ENCODE measurements at regions not wholly inside any gene's neighbourhood (a gene's known extent, or its start where the extent isn't known, plus 50 kb on each side); places are given as distances from the start of the nearest gene placed in this dataset.
"Not testable (repeated sequence)": the region's sequence is repeated elsewhere in the genome, so short reads cannot be mapped to it uniquely, and the experiment has no call there.

DNA sequence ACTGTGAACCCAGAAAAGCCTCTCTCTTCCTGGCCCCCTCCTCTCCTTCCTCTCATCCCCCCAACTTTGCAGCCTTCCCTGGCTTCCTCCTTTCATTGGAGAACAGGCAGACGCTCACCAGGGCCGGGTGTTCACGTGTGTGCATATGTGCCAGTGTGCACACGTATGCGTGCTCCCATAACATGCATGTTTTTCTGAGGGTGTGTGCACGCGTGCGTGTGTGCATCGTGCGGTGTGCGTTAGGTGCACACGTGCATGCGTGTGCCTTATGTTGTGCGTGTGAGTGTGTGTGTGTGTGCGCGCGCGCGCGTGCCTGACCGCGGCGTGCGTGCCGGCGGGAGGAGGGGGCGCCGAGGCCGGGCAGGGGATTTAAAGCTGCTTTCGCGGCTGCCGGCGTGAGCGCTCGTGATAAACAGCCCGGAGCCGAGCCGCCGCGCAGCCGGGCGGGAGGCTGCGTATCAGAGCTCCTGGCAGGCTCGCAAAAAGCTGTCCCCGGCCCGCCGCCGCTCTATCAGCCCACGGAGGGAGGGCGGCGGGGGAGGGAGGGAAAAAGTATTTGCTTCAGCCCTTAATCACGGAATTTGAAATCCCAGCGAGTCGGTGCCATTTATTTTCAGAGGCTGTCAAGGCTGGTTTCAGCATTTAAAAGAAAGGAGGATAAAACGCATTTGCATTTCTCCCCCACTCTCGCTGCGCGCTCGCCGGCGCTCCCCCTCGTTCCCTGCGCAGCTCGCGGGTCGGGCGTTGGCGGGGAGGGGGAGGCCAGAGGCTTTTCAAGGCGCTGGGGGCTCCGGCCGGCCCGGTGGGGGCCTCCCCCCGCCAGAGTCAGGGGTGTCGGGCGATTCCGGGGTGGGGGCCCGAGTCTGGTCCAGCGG, 183.9 kb downstream of the C9orf50 start:
- Mint-ChIP-seq H3K4me1 (peaks cover 32% of the 10 kb centered on the region), H3K9me3 (no peaks in the 10 kb centered on the region), H3K27ac (peak overlapping the region; percentile 86), H3K36me3 (no peaks in the 10 kb centered on the region), H3K4me3 (peak overlapping the region; percentile 84)
- ATAC-seq: peak; percentile 71
- DNase-seq (ENCODE audit: low spot score in 2 of 2): no peak

DNA sequence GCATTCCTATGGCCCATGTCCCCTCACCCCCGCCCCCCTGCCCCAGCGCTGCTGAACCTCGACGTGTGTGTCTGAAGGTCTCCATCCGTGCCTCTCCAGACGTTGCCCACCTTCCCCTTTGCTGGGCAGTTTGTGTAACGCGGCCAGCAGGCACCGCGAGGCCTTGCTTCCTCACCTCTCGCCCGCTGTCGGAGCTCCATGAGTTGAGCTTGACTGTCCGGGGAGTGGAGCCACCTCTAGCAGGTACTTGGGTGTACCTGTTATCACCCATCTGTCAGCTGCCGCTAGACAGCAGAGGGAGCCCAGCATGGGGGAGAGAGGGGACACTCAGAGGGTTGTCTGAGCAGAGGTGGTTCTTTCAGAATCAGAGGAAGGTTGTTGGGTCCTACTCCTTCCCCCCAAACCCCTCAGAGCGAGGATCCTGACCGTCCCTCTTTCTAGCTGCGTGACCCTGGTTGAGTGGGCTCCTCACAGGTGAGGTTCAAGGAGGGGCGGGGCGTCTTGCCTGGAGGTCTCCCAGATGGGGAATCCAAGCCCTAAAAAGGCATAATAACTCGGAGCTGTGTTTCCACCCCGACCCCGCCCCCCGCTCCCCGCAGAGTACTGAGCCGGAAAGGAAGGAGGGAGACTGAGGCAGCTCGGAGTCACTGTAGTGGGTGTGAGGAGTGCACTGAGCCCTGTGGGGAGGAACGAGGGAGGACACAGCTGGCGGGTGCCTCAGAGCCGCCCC, 184.7 kb downstream of the C9orf50 start:
- Mint-ChIP-seq H3K9me3 (no peaks in the 10 kb centered on the region), H3K4me1 (peaks cover 32% of the 10 kb centered on the region), H3K27ac (peak overlapping the region; percentile 86), H3K36me3 (no peaks in the 10 kb centered on the region), H3K4me3 (peak overlapping the region; percentile 84)
- ATAC-seq (no peak), DNase-seq (ENCODE audit: low spot score in 2 of 2) (no peak)

GRCh38 chr9:129435291-129435690, 185.6 kb downstream of the C9orf50 start:
- Mint-ChIP-seq H3K36me3 (no peaks in the 10 kb centered on the region), H3K4me1 (peaks cover 24% of the 10 kb centered on the region), H3K27ac (no peak overlapping the region), H3K9me3 (no peaks in the 10 kb centered on the region), H3K4me3 (no peak overlapping the region)
- ATAC-seq (no peak), DNase-seq (ENCODE audit: low spot score in 2 of 2) (no peak)

DNA sequence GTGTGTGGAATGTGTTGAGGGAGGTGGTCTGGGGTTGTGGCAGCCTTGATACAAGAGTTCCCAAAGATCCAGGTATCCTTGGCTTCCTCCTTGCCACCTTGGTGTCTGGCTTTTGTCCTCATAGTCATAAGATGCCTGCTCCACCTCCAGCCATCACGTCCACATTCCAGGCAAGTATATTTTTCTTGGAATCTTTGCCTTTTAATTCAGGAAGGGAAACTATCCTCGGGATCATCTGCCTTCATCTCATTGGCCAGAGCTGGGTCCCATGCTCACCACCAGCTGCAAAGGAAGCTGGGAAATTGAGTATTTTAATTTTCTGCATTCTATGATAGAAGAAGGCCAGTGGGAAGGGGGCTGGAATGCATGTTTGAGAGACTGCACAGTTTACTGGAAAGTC, 186.7 kb downstream of the C9orf50 start:
- no peak for DNase-seq (ENCODE audit: low spot score in 2 of 2)
- no peaks in the 10 kb centered on the region for H3K36me3 Mint-ChIP-seq
- H3K27ac Mint-ChIP-seq: no peak overlapping the region
- no peak for ATAC-seq
- no peak overlapping the region for H3K4me3 Mint-ChIP-seq
- H3K9me3 Mint-ChIP-seq: no peaks in the 10 kb centered on the region
- H3K4me1 Mint-ChIP-seq: peaks cover 19% of the 10 kb centered on the region

DNA sequence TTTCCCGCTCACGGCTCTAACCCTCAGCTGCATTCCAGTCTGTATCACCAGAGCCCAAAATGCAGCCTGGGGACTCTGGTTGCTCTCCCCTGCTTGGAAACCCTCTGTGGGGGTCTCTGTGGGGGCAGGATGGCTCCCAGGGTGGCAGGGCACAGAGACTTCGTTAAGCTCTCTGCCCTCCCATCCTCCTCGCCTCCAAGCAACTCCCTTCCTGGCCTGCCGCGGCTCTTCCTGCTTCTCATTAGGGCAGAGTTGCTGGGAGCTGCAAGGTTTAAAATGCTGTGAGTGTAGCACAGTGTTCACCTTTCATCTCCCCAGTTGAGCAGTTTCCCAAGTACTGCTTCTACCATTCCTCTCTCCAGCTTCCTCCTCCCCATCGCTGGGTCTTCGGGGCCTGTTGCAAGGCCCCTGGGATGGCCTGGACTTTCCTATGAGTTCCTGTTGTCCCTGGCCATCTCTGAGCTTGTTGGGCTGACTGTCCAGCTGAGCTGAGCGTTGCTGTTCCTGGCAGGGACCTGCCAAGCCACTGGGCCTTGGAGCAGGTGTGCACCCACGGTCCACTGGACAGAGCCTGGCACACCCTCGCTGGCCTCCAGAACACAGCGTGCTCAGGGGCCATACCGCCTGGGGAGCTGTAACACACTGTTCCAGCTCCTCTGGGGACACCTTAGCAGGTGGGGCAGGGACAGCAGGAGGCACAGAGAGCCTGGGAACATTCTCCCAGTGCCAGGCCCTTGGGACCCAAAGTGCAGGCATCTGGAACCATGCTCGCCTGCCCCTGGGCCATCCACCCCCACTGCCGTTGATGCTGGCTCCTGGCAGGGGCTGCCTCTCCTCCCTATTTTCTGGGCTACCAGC, 188.4 kb downstream of the C9orf50 start:
- no peaks in the 10 kb centered on the region for H3K9me3 Mint-ChIP-seq
- peak overlapping the region; percentile 82 for H3K27ac Mint-ChIP-seq
- DNase-seq (ENCODE audit: low spot score in 2 of 2) (no peak), ATAC-seq (no peak)
- H3K4me3 Mint-ChIP-seq: no peak overlapping the region
- no peaks in the 10 kb centered on the region for H3K36me3 Mint-ChIP-seq
- H3K4me1 Mint-ChIP-seq: peaks cover 8% of the 10 kb centered on the region

- no peaks in the 10 kb centered on the region for H3K9me3 Mint-ChIP-seq
- peak overlapping the region; percentile 48 for H3K27ac Mint-ChIP-seq
- H3K4me3 Mint-ChIP-seq: no peak overlapping the region
- DNase-seq (ENCODE audit: low spot score in 2 of 2) (no peak), ATAC-seq (no peak)
- no peaks in the 10 kb centered on the region for H3K36me3 Mint-ChIP-seq
- H3K4me1 Mint-ChIP-seq: no peaks in the 10 kb centered on the region
These were observed 189.8 kb downstream of the C9orf50 start for GRCh38 chr9:129430940-129431643.

DNA sequence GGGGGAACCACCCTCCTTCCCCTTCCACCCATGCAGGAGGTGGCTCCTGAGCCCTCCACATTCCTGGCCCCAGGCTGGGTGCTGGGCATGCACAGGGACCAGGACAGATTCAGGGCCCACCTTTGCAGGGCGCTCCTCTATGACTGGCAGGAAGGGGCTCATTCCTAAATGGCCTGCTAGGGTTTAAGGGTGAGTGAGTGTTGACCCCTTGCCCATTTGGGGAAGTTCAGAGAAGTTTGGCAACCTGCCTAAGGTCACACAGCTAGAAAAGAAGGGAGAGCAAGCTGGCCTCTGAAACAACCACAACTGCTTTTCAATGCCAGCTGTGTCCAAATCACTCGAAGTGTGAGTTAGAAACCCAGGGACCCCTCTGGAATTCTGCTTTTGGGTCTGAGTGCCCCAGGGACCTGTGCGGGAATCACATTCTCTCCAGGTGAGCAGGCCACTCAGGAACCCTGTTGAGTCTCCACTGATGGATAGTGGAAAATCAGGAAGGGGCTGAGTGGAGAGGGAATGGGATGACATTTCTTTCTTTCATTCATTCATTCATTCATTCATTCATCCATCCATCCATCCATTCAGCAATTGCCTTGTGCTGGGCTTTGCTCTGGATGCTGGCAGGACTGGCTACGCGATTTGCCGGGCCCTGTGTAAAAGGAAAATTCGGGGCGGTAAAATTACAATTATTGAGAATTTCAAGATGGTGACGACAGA, 191.9 kb downstream of the C9orf50 start:
- Mint-ChIP-seq H3K36me3 (no peaks in the 10 kb centered on the region), H3K9me3 (no peaks in the 10 kb centered on the region), H3K4me3 (no peak overlapping the region), H3K27ac (no peak overlapping the region), H3K4me1 (peaks cover 1% of the 10 kb centered on the region)
- DNase-seq (ENCODE audit: low spot score in 2 of 2) (no peak), ATAC-seq (no peak)

DNA sequence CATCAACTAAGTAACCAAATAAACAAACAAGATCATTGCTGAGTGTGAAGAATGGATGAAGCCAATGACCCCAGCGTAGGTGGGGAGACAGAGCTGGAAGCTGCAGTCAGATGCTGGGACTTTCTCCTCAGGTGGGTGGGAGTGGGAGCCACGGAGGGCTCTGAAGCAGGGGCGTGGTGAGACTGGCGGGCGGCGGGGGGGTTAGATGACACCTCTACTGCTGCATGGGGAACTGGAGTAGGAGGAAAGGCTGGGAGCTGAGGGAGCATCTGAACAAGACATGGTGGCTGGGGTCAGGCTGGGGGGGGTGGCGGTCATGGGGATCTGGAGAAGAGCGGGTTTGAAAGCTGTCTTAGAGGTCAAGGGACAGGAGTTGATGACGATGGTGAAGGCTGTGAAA, 193.8 kb downstream of the C9orf50 start:
- H3K27ac Mint-ChIP-seq: peak overlapping the region; percentile 32
- no peak for ATAC-seq
- H3K9me3 Mint-ChIP-seq: no peaks in the 10 kb centered on the region
- H3K36me3 Mint-ChIP-seq: no peaks in the 10 kb centered on the region
- no peak for DNase-seq (ENCODE audit: low spot score in 2 of 2)
- H3K4me3 Mint-ChIP-seq: no peak overlapping the region
- peaks cover 20% of the 10 kb centered on the region for H3K4me1 Mint-ChIP-seq

DNA sequence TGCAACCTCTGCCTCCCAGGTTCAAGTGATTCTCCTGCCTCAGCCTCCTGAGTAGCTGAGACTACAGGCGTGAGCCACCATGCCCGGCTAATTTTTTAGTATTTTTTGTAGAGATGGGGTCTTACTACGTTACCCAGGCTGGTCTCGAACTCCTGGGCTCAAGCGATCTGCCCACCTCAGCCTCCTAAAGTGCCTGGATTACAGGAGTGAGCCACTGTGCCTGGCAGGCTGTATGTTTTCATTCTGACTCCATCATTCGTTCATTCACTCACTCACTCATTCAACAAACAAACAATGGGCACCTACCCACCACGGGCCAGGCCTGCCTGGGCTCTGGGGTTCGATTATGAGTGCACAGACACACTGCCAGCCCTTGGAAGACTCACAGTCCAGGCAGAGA, 197.1 kb downstream of the C9orf50 start:
- peaks cover 38% of the 10 kb centered on the region for H3K4me1 Mint-ChIP-seq
- ATAC-seq; H3K9me3 Mint-ChIP-seq; H3K36me3 Mint-ChIP-seq; DNase-seq (ENCODE audit: low spot score in 2 of 2); H3K4me3 Mint-ChIP-seq: not testable (repeated sequence)
- H3K27ac Mint-ChIP-seq: peak overlapping the region; percentile 89

GRCh38 chr9:129423216-129423615, 197.7 kb downstream of the C9orf50 start:
- no peak for DNase-seq (ENCODE audit: low spot score in 2 of 2)
- peak; percentile 72 for ATAC-seq
- peaks cover 38% of the 10 kb centered on the region for H3K4me1 Mint-ChIP-seq
- no peaks in the 10 kb centered on the region for H3K9me3 Mint-ChIP-seq
- H3K4me3 Mint-ChIP-seq: no peak overlapping the region
- H3K36me3 Mint-ChIP-seq: no peaks in the 10 kb centered on the region
- peak overlapping the region; percentile 89 for H3K27ac Mint-ChIP-seq

GRCh38 chr9:129422843-129423192, 198.1 kb downstream of the C9orf50 start:
- Mint-ChIP-seq H3K4me3 (peak overlapping the region; percentile 21), H3K27ac (peak overlapping the region; percentile 89), H3K36me3 (no peaks in the 10 kb centered on the region), H3K4me1 (peaks cover 38% of the 10 kb centered on the region), H3K9me3 (no peaks in the 10 kb centered on the region)
- DNase-seq (ENCODE audit: low spot score in 2 of 2) (no peak), ATAC-seq (no peak)

DNA sequence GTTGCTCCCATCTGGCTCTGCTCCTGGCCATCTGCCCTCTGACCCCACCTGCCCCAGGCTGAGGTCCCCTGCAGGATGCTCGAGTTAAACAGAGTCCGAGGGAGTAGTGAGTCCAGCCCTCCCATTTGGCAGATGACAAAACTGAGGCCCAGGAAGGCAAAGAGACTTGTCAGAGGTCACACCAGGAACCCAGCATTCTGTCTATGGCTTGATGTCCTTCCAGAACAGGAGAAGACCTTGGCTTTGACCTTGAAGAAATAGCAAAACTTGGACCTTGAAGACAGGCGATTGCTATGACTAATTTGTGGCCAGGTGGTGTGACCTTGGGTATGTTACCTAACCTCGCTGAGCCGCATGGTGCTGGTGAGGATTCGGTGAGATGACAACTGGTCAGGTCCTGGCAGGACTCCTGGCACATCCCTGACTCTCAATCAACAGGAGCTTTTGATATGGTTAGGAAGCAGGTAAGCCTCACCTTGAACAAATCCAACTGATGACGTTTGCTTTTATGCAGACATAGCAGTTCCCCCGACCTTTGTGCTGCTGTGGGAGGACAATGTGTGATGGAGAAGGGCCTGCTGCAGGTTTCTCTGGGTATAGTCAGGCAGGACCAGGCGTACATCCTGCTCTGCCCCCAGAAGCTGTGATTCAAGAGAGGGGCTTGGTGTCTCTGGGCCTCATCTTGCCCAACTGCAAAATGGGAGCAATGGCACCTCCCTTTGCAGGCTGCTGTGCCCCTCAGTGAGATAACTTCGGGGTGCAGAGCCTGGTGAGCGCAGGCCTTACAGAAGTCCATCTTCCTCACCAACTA, 198.7 kb downstream of the C9orf50 start:
- Mint-ChIP-seq H3K9me3 (no peaks in the 10 kb centered on the region), H3K4me1 (peaks cover 41% of the 10 kb centered on the region), H3K4me3 (peak overlapping the region; percentile 21), H3K36me3 (no peaks in the 10 kb centered on the region), H3K27ac (peak overlapping the region; percentile 89)
- no peak for ATAC-seq
- no peak for DNase-seq (ENCODE audit: low spot score in 2 of 2)

DNA sequence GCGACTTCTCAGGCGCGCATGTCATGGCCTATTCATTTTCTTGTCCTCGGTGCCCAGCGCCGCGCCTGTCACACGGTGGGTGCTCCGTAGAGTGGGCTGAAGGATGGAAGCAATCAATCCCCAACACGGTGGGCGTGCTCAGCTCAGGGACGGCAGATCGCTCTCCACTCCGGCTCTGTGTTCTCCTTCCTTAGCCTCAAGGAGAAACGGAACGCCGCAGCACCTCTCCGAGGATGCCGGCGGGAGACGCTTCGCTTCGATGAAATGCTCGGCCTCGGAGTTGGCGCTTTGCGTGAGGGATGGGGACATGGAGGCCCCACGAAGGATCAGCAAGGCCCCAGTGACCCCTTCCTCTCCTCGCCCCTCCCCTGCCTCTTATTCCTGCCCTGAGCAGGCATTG, 199.5 kb downstream of the C9orf50 start:
- DNase-seq (ENCODE audit: low spot score in 2 of 2): no peak
- peaks cover 46% of the 10 kb centered on the region for H3K4me1 Mint-ChIP-seq
- peak overlapping the region; percentile 37 for H3K27ac Mint-ChIP-seq
- ATAC-seq: no peak
- H3K4me3 Mint-ChIP-seq: no peak overlapping the region
- H3K36me3 Mint-ChIP-seq: no peaks in the 10 kb centered on the region
- H3K9me3 Mint-ChIP-seq: no peaks in the 10 kb centered on the region

DNA sequence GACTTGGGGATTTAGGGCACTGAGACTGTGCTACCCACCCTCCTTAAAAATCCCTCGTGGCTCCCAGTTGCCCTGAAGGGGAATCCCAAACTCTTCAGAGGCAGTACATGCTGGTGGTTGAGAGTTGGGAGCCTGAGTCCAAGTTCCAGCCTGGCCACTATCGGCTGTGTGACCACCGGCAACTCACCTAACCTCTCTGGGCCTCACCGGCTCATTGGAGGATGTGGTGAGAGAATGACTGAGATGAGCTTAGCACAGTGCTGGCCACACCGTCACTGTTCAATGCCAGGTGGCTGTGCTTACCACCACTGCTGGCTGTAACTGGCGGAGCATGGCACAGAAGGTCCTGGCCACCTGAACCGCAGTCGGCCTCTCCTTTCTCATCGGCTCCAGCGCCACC, 200.2 kb downstream of the C9orf50 start:
- Mint-ChIP-seq H3K27ac (no peak overlapping the region), H3K9me3 (no peaks in the 10 kb centered on the region), H3K4me1 (peaks cover 46% of the 10 kb centered on the region), H3K4me3 (no peak overlapping the region), H3K36me3 (no peaks in the 10 kb centered on the region)
- DNase-seq (ENCODE audit: low spot score in 2 of 2) (no peak), ATAC-seq (peak; percentile 23)

All from stimulated activated effector memory CD8-positive, alpha-beta T cell treated with anti-CD3 and anti-CD28 coated beads, Interleukin-12 subunit alpha, Interleukin-12 subunit beta, amount 100 ng/mL, for 72 hours (primary cell).